Loucy (cell line): ENCODE measurements at regions not wholly inside any gene's neighbourhood (a gene's known extent, or its start where the extent isn't known, plus 50 kb on each side); places are given as distances from the start of the nearest gene placed in this dataset.

Source experiments
- EZH2phosphoT487 ChIP-seq: fragments of 200-600 bp; IDR thresholded peaks from 2 replicates; pipeline ENCODE4 v1.6.1; 2018; ENCODE audit warnings: antibody characterized with exemption, mild to moderate bottlenecking, moderate library complexity, borderline replicate concordance
- TF ChIP-seq, protein P1 (sequence below): fragments of 200-600 bp; sonication (generic); conservative IDR thresholded peaks from 2 replicates; pipeline ENCODE4 v1.5.1; 2014; ENCODE audit warnings: mild to moderate bottlenecking, antibody characterized with exemption, low read length

DNA sequence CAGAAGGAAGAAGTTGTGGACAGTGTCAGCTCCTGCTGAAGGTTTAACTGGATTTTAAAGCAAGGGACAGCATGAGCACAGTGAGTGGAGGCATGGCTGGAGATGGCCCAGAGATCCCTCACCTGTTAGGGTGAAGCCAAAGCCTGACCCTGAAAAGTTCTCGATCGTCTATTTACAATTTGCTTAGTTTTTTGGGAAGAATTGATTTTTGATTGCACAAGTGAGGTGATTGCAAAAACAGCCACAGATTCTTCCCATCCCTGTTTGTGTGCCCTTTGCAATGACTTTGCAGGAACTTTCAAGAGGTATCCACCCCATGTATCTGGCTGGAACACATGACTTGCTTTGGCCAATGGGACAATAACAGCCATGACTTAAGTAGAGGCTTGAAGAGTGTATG is 170.1 kb downstream of the TFAP2C start:
- TF ChIP-seq, protein P1, sequence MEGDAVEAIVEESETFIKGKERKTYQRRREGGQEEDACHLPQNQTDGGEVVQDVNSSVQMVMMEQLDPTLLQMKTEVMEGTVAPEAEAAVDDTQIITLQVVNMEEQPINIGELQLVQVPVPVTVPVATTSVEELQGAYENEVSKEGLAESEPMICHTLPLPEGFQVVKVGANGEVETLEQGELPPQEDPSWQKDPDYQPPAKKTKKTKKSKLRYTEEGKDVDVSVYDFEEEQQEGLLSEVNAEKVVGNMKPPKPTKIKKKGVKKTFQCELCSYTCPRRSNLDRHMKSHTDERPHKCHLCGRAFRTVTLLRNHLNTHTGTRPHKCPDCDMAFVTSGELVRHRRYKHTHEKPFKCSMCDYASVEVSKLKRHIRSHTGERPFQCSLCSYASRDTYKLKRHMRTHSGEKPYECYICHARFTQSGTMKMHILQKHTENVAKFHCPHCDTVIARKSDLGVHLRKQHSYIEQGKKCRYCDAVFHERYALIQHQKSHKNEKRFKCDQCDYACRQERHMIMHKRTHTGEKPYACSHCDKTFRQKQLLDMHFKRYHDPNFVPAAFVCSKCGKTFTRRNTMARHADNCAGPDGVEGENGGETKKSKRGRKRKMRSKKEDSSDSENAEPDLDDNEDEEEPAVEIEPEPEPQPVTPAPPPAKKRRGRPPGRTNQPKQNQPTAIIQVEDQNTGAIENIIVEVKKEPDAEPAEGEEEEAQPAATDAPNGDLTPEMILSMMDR: no peak
- no peak for TF ChIP-seq EZH2phosphoT487
